ENCODE measurements at regions not wholly inside any gene's neighbourhood (a gene's known extent, or its start where the extent isn't known, plus 50 kb on each side); places are given as distances from the start of the nearest gene placed in this dataset.
A peak's percentile ranks its signal among the peaks of the same experiment; 100 is the strongest.
"Not testable (repeated sequence)": the region's sequence is repeated elsewhere in the genome, so short reads cannot be mapped to it uniquely, and the experiment has no call there.

- DNase-seq (ENCODE audit: low spot score) = no peak
- in situ Hi-C loops (cut with HindIII; ENCODE audit: low sequenced_read_pairs) = no loop called here
Measured at GRCh38 chr4:13918110-13918509, 290.6 kb upstream of the BOD1L1 start.

GRCh38 chr4:13918991-13919441, 291.5 kb upstream of the BOD1L1 start:
- DNase-seq (ENCODE audit: low spot score) = no peak
- in situ Hi-C loops (cut with HindIII; ENCODE audit: low sequenced_read_pairs) = no loop called here

- in situ Hi-C loops (cut with HindIII; ENCODE audit: low sequenced_read_pairs) = no loop called here
- no peak for DNase-seq (ENCODE audit: low spot score)
Measured at GRCh38 chr4:13920111-13920875, 292.8 kb upstream of the BOD1L1 start.

GRCh38 chr4:13920901-13921300, 293.4 kb upstream of the BOD1L1 start:
- no peak for DNase-seq (ENCODE audit: low spot score)
- in situ Hi-C loops (cut with HindIII; ENCODE audit: low sequenced_read_pairs) = no loop called here

- in situ Hi-C loops (cut with HindIII; ENCODE audit: low sequenced_read_pairs) = no loop called here
- no peak for DNase-seq (ENCODE audit: low spot score)
Measured at GRCh38 chr4:13921805-13922204, 294.3 kb upstream of the BOD1L1 start.

- no peak for DNase-seq (ENCODE audit: low spot score)
- in situ Hi-C loops (cut with HindIII; ENCODE audit: low sequenced_read_pairs) = no loop called here
Measured at GRCh38 chr4:13922459-13922858, 294.9 kb upstream of the BOD1L1 start.

- DNase-seq (ENCODE audit: low spot score) = no peak
- in situ Hi-C loops (cut with HindIII; ENCODE audit: low sequenced_read_pairs) = no loop called here
Measured at GRCh38 chr4:13922873-13923645, 295.5 kb upstream of the BOD1L1 start.

- DNase-seq (ENCODE audit: low spot score); in situ Hi-C loops (cut with HindIII; ENCODE audit: low sequenced_read_pairs): not testable (repeated sequence)
Measured at GRCh38 chr4:13924900-13925299, 297.4 kb upstream of the BOD1L1 start.

- in situ Hi-C loops (cut with HindIII; ENCODE audit: low sequenced_read_pairs) = no loop called here
- DNase-seq (ENCODE audit: low spot score) = no peak
Measured at GRCh38 chr4:13928214-13928613, 300.7 kb upstream of the BOD1L1 start.

- in situ Hi-C loops (cut with HindIII; ENCODE audit: low sequenced_read_pairs) = no loop called here
- no peak for DNase-seq (ENCODE audit: low spot score)
Measured at GRCh38 chr4:13930155-13930554, 302.6 kb upstream of the BOD1L1 start.

GRCh38 chr4:13933191-13933590, 305.7 kb upstream of the BOD1L1 start:
- DNase-seq (ENCODE audit: low spot score) = no peak
- in situ Hi-C loops (cut with HindIII; ENCODE audit: low sequenced_read_pairs) = no loop called here

- DNase-seq (ENCODE audit: low spot score) = no peak
- in situ Hi-C loops (cut with HindIII; ENCODE audit: low sequenced_read_pairs) = no loop called here
Measured at GRCh38 chr4:13938299-13938698, 310.8 kb upstream of the BOD1L1 start.

GRCh38 chr4:13940921-13941320, 313.4 kb upstream of the BOD1L1 start:
- in situ Hi-C loops (cut with HindIII; ENCODE audit: low sequenced_read_pairs) = no loop called here
- DNase-seq (ENCODE audit: low spot score) = no peak

- in situ Hi-C loops (cut with HindIII; ENCODE audit: low sequenced_read_pairs) = no loop called here
- DNase-seq (ENCODE audit: low spot score) = no peak
Measured at GRCh38 chr4:13942977-13943376, 315.5 kb upstream of the BOD1L1 start.

GRCh38 chr4:13944095-13944511, 316.6 kb upstream of the BOD1L1 start:
- in situ Hi-C loops (cut with HindIII; ENCODE audit: low sequenced_read_pairs) = no loop called here
- peak; percentile 97 for DNase-seq (ENCODE audit: low spot score)

GRCh38 chr4:13947921-13948320, 320.4 kb upstream of the BOD1L1 start:
- in situ Hi-C loops (cut with HindIII; ENCODE audit: low sequenced_read_pairs) = no loop called here
- DNase-seq (ENCODE audit: low spot score) = no peak

- DNase-seq (ENCODE audit: low spot score) = no peak
- in situ Hi-C loops (cut with HindIII; ENCODE audit: low sequenced_read_pairs) = no loop called here
Measured at GRCh38 chr4:13950491-13950890, 323.0 kb upstream of the BOD1L1 start.

GRCh38 chr4:13953083-13953482, 325.6 kb upstream of the BOD1L1 start:
- in situ Hi-C loops (cut with HindIII; ENCODE audit: low sequenced_read_pairs) = no loop called here
- no peak for DNase-seq (ENCODE audit: low spot score)

- in situ Hi-C loops (cut with HindIII; ENCODE audit: low sequenced_read_pairs) = no loop called here
- DNase-seq (ENCODE audit: low spot score) = no peak
Measured at GRCh38 chr4:13955551-13955950, 328.0 kb upstream of the BOD1L1 start.

GRCh38 chr4:13956947-13957346, 329.4 kb upstream of the BOD1L1 start:
- in situ Hi-C loops (cut with HindIII; ENCODE audit: low sequenced_read_pairs) = no loop called here
- no peak for DNase-seq (ENCODE audit: low spot score)

- in situ Hi-C loops (cut with HindIII; ENCODE audit: low sequenced_read_pairs) = no loop called here
- DNase-seq (ENCODE audit: low spot score) = no peak
Measured at GRCh38 chr4:13957871-13958270, 330.3 kb upstream of the BOD1L1 start.
